HG02870 (cell line): ENCODE measurements at regions not wholly inside any gene's neighbourhood (a gene's known extent, or its start where the extent isn't known, plus 50 kb on each side); places are given as distances from the start of the nearest gene placed in this dataset.

Experiments
- ATAC-seq: cut with Tn5 transposase; IDR thresholded peaks from one replicate; pipeline ENCODE4 v1.9.1; 2021; ENCODE audit warnings: mild to moderate bottlenecking, moderate library complexity; ENCODE audit not compliant: unreplicated experiment

- no peak for ATAC-seq
These were observed 219.5 kb upstream of the GYPC start for GRCh38 chr2:126436411-126436810.

- ATAC-seq = no peak
These were observed 218.9 kb upstream of the GYPC start for GRCh38 chr2:126437016-126437415.

- no peak for ATAC-seq
These were observed 211.4 kb upstream of the GYPC start for GRCh38 chr2:126444512-126444911.

GRCh38 chr2:126446106-126446695 is 209.8 kb upstream of the GYPC start:
- ATAC-seq = no peak

- no peak for ATAC-seq
These were observed 207.3 kb upstream of the GYPC start for GRCh38 chr2:126448611-126449010.

GRCh38 chr2:126449677-126450076 is 206.3 kb upstream of the GYPC start:
- ATAC-seq = peak; percentile 96

GRCh38 chr2:126463892-126464674 is 191.9 kb upstream of the GYPC start:
- ATAC-seq = no peak

GRCh38 chr2:126467367-126468054 is 188.4 kb upstream of the GYPC start:
- peak; percentile 94 for ATAC-seq

GRCh38 chr2:126475031-126475430 is 180.9 kb upstream of the GYPC start:
- ATAC-seq = no peak

GRCh38 chr2:126476691-126477090 is 179.3 kb upstream of the GYPC start:
- no peak for ATAC-seq

- no peak for ATAC-seq
These were observed 175.9 kb upstream of the GYPC start for GRCh38 chr2:126480033-126480432.

- no peak for ATAC-seq
These were observed 173.1 kb upstream of the GYPC start for GRCh38 chr2:126482582-126483464.

GRCh38 chr2:126494593-126494992 is 161.4 kb upstream of the GYPC start:
- ATAC-seq = no peak

- ATAC-seq = no peak
These were observed 160.8 kb upstream of the GYPC start for GRCh38 chr2:126495189-126495588.

GRCh38 chr2:126496493-126496892 is 159.5 kb upstream of the GYPC start:
- peak; percentile 96 for ATAC-seq

GRCh38 chr2:126503476-126503875 is 152.5 kb upstream of the GYPC start:
- ATAC-seq = no peak

- ATAC-seq = no peak
These were observed 151.0 kb upstream of the GYPC start for GRCh38 chr2:126504949-126505348.

- ATAC-seq = no peak
These were observed 149.2 kb upstream of the GYPC start for GRCh38 chr2:126506786-126507185.

GRCh38 chr2:126507425-126507911 is 148.5 kb upstream of the GYPC start:
- no peak for ATAC-seq

GRCh38 chr2:126510356-126510755 is 145.6 kb upstream of the GYPC start:
- ATAC-seq = no peak

GRCh38 chr2:126510960-126511359 is 145.0 kb upstream of the GYPC start:
- ATAC-seq = no peak
